ENCODE measurements at regions not wholly inside any gene's neighbourhood (a gene's known extent, or its start where the extent isn't known, plus 50 kb on each side); places are given as distances from the start of the nearest gene placed in this dataset.
"Not testable (repeated sequence)": the region's sequence is repeated elsewhere in the genome, so short reads cannot be mapped to it uniquely, and the experiment has no call there.

DNA sequence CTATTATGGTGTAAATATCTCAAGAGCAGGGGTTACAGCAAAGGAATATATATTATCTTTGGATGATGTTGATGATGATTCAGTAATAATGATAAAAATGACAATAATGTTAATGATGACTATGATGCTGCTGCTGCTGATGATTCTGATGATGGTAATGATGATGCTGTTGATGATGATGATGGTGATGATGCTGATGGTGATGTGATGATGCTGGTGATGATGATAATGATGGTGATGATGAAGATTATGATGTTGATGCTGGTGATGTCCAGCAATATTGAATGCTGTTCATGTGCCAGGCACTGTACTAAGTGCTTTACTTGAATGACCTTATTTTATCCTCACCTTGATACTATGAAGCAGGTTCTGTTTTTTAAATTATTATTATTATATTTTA lies 226.0 kb upstream of the ANKH start:
- H3K27ac ChIP-seq = no peak overlapping the region

DNA sequence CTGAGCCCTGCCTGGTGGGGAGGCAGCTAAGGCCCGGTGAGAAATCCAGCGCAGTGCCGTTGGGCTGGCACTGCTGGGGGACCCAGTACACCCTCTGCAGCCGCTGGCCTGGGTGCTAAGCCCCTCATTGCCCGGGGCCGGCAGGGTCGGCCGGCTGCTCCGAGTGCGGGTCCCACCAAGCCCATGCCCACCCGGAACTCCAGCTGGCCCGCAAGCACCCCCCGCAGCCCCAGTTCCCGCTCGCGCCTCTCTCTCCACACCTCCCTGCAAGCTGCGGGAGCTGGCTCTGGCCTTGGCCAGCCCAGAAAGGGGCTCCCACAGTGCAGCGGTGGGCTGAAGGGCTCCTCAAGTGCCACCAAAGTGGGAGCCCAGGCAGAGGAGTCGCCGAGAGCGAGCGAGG lies 225.1 kb upstream of the ANKH start:
- not testable (repeated sequence) for H3K4me3 ChIP-seq; DNase-seq (ENCODE audit: low spot score); H3K27ac ChIP-seq

More for the DNA sequence above, 226.0 kb upstream of the ANKH start:
- TF ChIP-seq, protein P1, sequence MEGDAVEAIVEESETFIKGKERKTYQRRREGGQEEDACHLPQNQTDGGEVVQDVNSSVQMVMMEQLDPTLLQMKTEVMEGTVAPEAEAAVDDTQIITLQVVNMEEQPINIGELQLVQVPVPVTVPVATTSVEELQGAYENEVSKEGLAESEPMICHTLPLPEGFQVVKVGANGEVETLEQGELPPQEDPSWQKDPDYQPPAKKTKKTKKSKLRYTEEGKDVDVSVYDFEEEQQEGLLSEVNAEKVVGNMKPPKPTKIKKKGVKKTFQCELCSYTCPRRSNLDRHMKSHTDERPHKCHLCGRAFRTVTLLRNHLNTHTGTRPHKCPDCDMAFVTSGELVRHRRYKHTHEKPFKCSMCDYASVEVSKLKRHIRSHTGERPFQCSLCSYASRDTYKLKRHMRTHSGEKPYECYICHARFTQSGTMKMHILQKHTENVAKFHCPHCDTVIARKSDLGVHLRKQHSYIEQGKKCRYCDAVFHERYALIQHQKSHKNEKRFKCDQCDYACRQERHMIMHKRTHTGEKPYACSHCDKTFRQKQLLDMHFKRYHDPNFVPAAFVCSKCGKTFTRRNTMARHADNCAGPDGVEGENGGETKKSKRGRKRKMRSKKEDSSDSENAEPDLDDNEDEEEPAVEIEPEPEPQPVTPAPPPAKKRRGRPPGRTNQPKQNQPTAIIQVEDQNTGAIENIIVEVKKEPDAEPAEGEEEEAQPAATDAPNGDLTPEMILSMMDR (IDR thresholded peaks at IDR 0.05) = no peak
- no peak overlapping the region for H3K4me3 ChIP-seq
- DNase-seq (ENCODE audit: low spot score) = no peak

DNA sequence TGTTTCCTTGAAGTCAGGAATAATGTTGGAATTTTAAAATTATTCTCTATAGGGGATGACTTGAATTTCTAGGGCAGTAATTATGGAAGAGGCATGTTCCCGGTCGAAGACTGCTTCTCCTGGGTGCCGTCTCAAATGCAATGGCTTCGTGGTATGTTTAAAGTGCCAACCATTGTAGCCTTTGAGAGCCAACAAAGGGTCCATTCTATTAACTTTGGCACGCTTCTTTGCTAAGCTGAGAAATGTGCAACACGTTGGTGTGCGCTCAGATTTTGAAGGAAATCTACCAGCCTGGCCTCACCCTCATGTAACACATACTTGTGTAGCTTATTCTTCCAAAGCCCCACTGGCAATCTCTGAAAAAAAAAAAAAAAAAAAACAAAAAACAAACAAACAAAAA lies 221.2 kb upstream of the ANKH start:
- no peak for DNase-seq (ENCODE audit: low spot score)
- no peak overlapping the region for H3K27ac ChIP-seq
- TF ChIP-seq, protein P1 (IDR thresholded peaks at IDR 0.05) = no peak
- no peak overlapping the region for H3K4me3 ChIP-seq

DNA sequence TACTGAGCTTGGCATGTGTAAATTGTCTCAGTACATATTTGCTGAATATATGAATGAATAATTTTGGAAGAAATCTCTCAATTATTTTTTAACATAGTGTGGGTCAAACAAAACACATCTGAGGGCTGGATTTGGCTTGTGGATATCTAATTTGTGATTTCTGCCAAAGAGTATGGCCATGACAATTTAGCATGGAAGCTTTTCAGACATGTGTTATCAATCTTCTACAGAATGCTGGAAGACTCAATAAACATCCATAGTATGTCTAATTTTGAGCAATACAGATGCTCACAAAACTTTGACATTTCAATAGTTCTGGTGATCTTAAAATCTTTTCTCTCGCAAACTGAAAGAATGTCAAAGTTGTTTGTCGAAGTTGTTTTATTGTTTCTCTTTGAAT lies 214.1 kb upstream of the ANKH start:
- TF ChIP-seq, protein P1 (IDR thresholded peaks at IDR 0.05) = no peak
- no peak for DNase-seq (ENCODE audit: low spot score)
- Histone ChIP-seq H3K4me3 (no peak overlapping the region), H3K27ac (no peak overlapping the region)

DNA sequence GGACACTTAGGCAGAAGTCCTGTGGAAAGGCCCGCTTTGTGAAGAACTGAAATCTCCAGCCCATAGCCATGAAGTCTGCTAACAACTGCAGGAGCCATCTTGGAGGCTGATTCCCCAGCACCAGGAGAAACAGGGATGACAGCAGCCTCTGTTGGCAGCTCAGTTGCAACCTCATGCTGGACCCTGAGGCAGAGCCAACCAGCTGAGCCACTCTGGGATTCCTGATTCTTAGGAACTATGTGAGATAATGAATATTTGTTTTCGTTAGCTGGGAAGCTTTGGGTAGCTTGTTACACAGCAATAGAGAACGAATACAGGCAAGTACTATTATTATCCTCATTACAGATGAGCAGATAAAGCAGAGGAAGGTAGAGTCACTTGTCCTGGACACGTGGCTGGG lies 210.5 kb upstream of the ANKH start:
- Histone ChIP-seq H3K27ac (no peak overlapping the region), H3K4me3 (no peak overlapping the region)
- TF ChIP-seq, protein P1 (IDR thresholded peaks at IDR 0.05) = no peak
- DNase-seq (ENCODE audit: low spot score) = no peak

DNA sequence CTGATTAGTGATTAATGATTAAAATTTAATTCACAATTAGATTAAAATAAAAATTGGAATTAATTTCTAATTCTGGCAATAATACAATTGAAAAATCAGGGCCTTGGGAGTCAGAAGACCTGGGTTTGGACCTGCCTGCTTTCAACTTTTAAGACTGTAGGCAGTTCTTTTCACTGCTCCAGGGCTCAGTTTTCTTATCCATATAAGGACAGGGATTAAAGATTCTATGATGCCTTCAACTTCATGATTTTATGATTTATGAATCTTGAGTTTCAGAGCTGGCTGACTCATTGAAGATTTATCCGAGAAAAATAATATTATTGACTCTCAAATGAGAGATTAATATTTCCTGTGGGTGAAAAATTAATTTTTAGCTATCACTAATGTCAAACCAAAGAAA lies 208.6 kb upstream of the ANKH start:
- TF ChIP-seq, protein P1 (IDR thresholded peaks at IDR 0.05) = no peak
- DNase-seq (ENCODE audit: low spot score) = no peak
- no peak overlapping the region for H3K4me3 ChIP-seq
- H3K27ac ChIP-seq = no peak overlapping the region

DNA sequence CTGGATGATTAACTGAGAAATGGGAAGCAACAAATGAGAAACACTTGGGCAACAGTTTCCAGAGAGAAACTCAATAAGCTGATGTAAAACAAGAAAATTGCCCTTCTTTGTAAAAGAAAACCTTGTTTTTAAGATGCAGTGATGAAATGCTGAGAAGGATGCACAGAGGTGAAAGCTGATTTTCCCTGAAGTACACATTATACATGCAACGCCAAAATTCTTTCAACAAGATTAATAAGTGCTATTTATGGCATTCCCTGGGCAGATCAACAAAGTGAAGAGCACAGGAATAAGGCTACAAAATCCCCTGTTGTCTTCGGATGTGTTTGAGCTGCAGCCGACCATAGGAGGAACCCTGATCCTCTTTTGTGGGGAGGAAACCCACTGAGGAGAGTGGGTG lies 208.0 kb upstream of the ANKH start:
- peak overlapping the region in 1 of 2 donors; percentile 6 for H3K27ac ChIP-seq
- no peak for DNase-seq (ENCODE audit: low spot score)

More for the DNA sequence above, 208.0 kb upstream of the ANKH start:
- no peak overlapping the region for H3K4me3 ChIP-seq
- TF ChIP-seq, protein P1 (IDR thresholded peaks at IDR 0.05) = no peak

Data from coronary artery (tissue), 2 donors.